Jurkat, Clone E6-1 (cell line): ENCODE measurements at regions not wholly inside any gene's neighbourhood (a gene's known extent, or its start where the extent isn't known, plus 50 kb on each side); places are given as distances from the start of the nearest gene placed in this dataset.

Experiments used
- DNase-seq: peaks from one replicate; pipeline ENCODE4 v3.0.0-alpha.2; 2011; ENCODE audit warnings: low read depth, low spot score
- H3K4me3 ChIP-seq: 2 replicates; pipeline ENCODE4 v1.5.1; 2011; ENCODE audit warnings: mild to moderate bottlenecking, low read length, control low read depth, moderate library complexity

GRCh38 chr1:38337711-38338110 is 291.1 kb upstream of the POU3F1 start:
- no peak for DNase-seq
- H3K4me3 ChIP-seq, result no peak overlapping the region

- DNase-seq, result no peak
- no peak overlapping the region for H3K4me3 ChIP-seq
Observed at GRCh38 chr1:38336961-38337360, 290.4 kb upstream of the POU3F1 start.

DNA sequence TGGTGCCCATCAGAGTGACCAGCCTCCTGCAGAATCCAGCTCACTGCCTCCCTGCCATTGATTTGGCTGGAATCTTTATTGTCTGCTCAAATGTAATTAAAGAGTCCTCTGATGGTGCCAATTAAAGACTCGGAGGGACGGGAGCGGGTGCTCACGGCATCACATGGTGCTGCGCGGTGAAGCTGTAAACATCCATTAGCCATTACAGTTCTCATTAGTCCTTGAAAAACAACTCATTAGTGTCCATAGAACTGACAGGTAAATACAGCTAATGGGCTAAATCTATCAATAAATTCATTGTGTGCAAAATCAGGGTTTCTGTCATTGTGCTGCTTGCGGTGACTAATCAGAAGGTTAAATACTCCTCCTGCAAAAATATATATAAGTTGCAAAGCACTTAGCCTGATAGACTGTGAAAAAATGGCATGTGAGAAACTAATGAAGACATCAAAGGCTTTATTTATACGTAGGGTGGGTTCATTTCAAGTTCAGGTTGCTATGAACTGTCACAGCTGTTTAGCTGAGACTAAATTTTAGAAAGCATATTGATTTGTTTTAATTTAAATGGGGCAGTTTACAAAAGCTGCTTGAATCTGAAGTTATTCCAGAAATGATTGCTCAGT is 289.8 kb upstream of the POU3F1 start:
- DNase-seq, result no peak
- H3K4me3 ChIP-seq, result no peak overlapping the region

- H3K4me3 ChIP-seq, result no peak overlapping the region
- DNase-seq, result no peak
Observed at GRCh38 chr1:38334930-38335592, 288.5 kb upstream of the POU3F1 start.

DNA sequence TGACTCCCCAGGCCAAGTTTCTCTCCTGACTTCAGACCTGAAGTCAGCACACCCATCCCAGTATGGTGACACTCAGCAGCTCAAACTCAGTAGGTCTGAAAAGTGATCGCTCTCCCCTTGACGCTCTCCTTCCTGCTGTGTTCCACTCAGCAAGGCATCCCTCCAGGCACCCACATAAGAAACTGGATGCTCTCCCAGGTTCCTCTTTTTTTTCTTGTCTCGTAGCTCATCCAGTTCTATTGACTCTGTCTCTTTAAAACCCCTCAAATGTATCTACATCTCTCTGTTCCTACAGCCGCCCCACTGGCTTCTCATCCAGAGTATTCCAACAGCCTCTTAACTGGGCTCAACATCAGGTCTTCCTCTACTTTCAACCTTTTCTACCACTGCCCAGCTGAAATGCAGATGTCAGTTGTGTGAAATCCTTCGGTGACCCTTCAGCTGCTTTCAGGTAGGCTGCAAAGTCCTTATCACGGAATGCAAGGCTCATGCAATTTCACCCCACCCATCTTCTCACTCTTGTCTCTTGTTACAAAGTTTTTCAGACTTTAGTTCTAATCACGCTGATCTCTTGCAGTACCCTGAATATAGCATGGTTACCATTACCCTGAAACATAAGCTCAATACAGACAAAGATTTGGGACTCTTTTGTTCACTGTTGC is 286.2 kb upstream of the POU3F1 start:
- no peak for DNase-seq

DNA sequence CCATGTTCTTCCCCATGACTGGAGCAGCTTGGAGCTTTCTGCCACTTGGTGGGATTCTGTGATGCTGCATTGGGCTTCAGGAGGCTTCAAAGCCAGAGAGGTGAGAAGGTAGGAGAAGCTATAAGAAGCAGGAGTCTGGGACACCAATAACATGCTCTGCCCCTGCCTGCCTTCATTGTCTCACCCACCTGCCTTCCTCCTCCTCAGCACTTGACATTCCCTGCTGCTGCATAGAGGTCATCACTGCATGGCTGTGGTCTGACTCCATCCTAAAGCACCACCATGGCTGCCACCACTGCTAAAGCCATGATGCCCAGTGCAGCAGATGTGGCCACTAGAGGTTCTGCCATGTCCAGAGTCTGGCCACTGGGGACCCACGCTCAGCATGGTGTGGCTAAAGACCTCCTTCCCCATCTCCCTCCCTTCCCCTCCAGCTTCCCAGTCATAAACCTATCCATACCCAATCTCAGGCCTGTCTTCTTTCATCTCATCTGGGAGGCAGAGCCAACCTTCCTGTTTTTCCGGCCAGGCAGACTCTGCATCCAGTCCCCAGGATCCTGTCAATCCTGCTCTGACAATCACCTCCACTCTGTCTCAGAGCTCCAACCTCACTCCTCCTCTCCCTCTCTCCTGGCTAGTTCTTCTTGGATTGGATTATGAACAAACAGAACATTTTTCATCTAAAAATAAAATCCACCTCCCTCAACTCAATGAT is 285.1 kb upstream of the POU3F1 start:
- no peak for DNase-seq
- no peak overlapping the region for H3K4me3 ChIP-seq

More for the DNA sequence above, 286.2 kb upstream of the POU3F1 start:
- H3K4me3 ChIP-seq, result no peak overlapping the region

- no peak overlapping the region for H3K4me3 ChIP-seq
- DNase-seq, result no peak
Observed at GRCh38 chr1:38330799-38331198, 284.2 kb upstream of the POU3F1 start.

DNA sequence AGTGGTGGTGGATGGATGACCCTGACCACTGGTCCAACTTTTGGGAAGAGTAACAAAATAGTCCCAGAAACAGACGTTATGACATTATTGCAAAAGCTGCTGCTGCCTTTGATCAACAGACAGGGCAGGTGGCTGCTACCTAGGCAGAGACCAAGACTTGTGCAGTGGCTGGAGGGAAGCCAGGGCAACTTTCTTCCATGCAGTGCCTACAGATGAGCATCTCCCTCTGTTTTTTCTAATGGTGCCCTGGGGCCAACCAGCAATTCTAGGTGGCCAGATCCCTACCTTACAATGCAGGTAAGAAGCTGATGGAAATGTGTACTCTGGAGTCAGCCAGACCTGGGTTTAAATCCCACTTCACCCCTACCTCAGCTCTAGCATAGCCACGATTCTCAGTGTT is 283.1 kb upstream of the POU3F1 start:
- no peak for DNase-seq
- no peak overlapping the region for H3K4me3 ChIP-seq

- H3K4me3 ChIP-seq, result no peak overlapping the region
- no peak for DNase-seq
Observed at GRCh38 chr1:38328278-38329035, 281.9 kb upstream of the POU3F1 start.

DNA sequence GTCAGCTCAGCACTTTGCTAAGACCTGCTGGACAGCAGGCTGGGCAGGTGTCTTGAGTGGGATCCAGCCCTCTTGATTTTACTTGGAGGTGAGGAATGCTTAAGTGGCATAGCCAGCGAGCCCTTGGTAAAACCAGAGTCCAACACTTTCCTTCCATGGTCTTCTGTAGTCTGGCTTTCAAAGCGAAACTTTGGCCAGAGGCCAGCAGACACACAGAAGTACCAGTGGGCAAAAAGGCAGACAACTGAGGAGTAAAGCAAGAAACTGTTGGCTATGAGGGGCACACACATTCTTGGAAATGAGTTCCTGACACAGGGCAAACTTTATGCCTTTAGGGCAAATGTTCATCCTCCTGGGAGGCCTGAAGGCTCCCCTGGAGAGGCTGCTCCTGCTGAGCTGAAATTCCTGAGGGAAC is 281.0 kb upstream of the POU3F1 start:
- H3K4me3 ChIP-seq, result no peak overlapping the region
- DNase-seq, result no peak

DNA sequence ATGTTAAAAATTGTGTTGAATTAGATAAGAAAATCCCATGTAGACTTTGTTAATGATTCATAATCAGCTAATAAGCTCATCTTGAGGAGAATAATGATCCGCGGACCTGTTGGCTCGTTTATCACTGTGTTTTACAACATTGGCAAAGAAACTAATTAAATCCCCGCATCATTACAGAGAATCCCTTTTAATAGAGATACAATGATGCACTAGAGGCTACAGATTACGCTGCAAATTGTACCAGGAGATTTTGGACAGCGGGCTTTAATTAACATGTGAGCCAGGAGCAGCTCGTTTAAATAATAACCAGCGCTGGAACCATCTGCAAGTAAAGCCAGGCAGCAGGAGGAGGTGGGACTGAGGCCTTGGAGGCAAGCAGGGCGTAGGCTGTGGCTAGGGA is 280.3 kb upstream of the POU3F1 start:
- DNase-seq, result no peak
- H3K4me3 ChIP-seq, result no peak overlapping the region

- H3K4me3 ChIP-seq, result no peak overlapping the region
- no peak for DNase-seq
Observed at GRCh38 chr1:38326135-38326534, 279.5 kb upstream of the POU3F1 start.

DNA sequence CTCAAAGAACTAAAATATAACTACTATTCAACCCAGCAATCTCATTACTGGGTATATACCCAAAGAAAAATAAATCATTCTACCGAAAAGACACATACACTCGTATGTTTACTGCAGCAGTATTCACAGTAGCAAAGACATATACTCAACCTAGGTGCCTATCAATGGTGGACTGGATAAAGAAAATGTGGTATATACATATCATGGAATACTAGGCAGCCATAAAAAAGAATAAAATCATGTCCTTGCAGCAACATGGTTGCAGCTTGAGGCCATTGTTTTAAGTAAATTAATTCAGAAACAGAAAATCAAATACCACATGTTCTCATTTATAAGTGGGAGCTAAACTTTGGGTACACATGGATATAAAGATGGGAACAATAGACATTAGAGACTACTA is 266.2 kb upstream of the POU3F1 start:
- no peak overlapping the region for H3K4me3 ChIP-seq
- DNase-seq, result no peak

GRCh38 chr1:38310079-38310478 is 263.5 kb upstream of the POU3F1 start:
- no peak for DNase-seq

DNA sequence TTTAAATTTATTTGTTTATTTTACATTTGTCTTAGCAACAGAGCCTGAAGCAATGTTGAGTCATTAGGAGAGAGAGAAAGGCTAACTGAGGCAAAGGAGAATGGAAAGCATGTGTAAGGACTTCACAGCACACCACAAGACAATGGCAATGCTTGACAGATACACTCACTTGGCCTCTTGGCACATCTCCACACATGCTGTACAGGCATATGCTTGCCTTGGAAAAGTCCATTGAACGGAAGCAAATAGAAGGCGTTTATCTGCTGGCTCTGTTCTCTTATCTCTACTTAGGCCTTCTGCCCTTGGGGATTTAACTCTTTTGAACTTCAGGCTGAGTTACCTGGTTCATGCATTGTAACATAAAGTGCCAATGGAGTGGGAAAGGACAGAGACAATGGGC is 262.2 kb upstream of the POU3F1 start:
- no peak for DNase-seq

More at GRCh38 chr1:38310079-38310478, 263.5 kb upstream of the POU3F1 start:
- H3K4me3 ChIP-seq, result no peak overlapping the region

DNA sequence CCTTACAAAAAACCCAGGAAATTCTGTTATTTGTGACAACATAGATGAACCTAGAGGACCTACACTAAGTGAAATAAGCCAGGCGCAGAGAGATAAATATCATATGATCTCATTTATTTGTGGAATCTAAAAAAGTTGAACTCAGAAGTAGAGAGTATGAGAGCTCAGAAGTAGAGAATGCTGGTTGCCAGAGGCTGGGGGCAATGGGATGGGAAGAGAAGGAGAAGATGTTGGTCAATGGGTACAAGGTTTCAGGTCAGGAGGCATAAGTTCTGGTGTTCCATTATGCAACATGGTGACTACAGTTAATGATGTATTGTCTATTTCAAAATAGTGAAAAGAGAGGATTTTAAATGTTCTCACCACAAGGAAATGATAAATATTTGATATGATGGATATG is 259.1 kb upstream of the POU3F1 start:
- DNase-seq, result no peak
- H3K4me3 ChIP-seq, result no peak overlapping the region

More for the DNA sequence above, 262.2 kb upstream of the POU3F1 start:
- H3K4me3 ChIP-seq, result no peak overlapping the region

DNA sequence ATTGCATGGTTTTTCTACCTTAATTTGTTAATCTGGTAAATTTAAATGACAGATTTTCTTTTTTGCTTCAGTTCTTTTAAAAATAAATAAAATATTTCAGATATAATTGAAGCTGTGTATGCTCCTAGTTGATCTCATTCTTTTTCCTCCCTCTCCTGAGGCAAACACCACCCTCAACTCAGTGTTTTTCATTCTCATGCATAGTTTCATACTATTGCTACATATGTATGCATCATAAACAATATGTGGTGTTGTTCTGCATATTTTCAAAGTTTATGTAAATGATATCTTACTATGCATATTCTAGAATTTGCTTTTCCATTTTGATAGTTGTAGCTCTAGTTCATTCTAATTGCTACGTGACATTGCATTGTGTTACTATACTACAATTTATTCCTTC is 257.2 kb upstream of the POU3F1 start:
- no peak overlapping the region for H3K4me3 ChIP-seq
- no peak for DNase-seq

DNA sequence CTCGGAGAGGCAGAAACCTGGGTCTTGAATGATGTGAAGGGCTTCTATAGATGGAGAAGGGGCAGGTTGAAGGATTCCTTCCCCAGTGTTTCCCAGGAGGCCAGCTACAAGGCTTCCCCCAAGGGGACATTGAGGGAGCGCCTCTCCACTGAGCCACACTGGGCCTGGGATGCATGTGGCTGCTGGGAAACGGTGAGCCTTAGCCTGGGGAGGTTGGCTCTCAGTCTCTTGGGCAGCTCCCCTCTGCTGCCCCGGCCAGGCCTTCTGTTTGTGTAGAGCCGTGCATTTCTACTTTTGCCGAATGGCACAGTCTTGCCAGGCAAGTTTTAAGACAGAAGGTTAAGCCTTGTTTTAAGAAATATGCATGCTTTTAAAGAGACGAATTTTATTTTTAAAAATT is 254.4 kb upstream of the POU3F1 start:
- no peak overlapping the region for H3K4me3 ChIP-seq
- no peak for DNase-seq

DNA sequence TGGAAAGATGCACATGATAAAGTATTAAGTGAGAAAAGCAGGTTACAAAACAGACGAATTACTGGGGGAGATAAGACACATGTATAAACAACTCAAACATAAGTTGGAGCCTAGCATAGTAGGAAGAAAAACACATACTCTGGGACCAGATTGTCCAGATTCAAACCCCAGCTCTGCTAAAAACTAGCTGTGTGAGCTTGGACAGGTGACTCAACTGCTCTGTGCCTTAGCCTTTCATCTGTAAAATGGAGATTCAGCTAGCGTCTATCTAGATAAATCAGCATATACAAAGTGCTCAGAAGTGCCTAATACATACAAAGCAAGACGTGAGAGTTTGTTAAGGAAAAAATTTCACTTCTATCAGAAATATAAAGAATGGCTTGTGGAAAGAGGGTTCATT is 254.0 kb upstream of the POU3F1 start:
- no peak for DNase-seq
- no peak overlapping the region for H3K4me3 ChIP-seq
